ENCODE measurements at regions not wholly inside any gene's neighbourhood (a gene's known extent, or its start where the extent isn't known, plus 50 kb on each side); places are given as distances from the start of the nearest gene placed in this dataset.

GRCh38 chr1:162928141-162928540 is 67.2 kb upstream of the CCDC190 start:
- Histone ChIP-seq H2BK5ac (ENCODE audit: low read depth, low read length) (no peak overlapping the region), H3K4ac (replicated peaks; ENCODE audit: insufficient read length, low read depth, low read length) (no peak overlapping the region), H3K9me3 (ENCODE audit: insufficient read depth in 2 of 2, low read depth in 1 of 2, low read length in 1 of 2) (no peaks in the 10 kb centered on the region), H4K20me1 (replicated peaks in 1 of 2; ENCODE audit: control insufficient read depth in 1 of 2, insufficient read depth in 2 of 2, low read length in 2 of 2) (no peaks in the 10 kb centered on the region), H3K18ac (ENCODE audit: extremely low read depth, low read length) (no peak overlapping the region), H3K27ac (ENCODE audit: low read depth, low read length) (no peak overlapping the region), H3K79me1 (ENCODE audit: low read depth, low read length) (no peaks in the 10 kb centered on the region; the same call in 1 of the 2 replicates), H3K56ac (replicated peaks; ENCODE audit: insufficient read length, low read depth, low read length) (no peak overlapping the region), H2BK12ac (ENCODE audit: low read depth, low read length) (no peak overlapping the region), H2BK120ac (replicated peaks; ENCODE audit: low read depth, low read length) (no peak overlapping the region), H3K14ac (ENCODE audit: insufficient read length) (no peak overlapping the region), H3K4me1 (replicated peaks in 1 of 4; ENCODE audit: control insufficient read depth in 3 of 4, insufficient read depth in 4 of 4, low read length in 3 of 4) (no peaks in the 10 kb centered on the region; a peak in 1 of 7 replicates), H3K4me2 (ENCODE audit: insufficient read depth in 1 of 2, low read depth in 2 of 2, low read length in 2 of 2) (no peak overlapping the region), H3K9ac (replicated peaks in 1 of 4; ENCODE audit: extremely low read depth in 1 of 4, low read depth in 3 of 4, low read length in 3 of 4) (no peak overlapping the region), H3K79me2 (ENCODE audit: control insufficient read depth in 1 of 2, insufficient read depth in 2 of 2, low read length in 2 of 2) (no peaks in the 10 kb centered on the region), H2BK15ac (ENCODE audit: low read length) (no peak overlapping the region), H4K5ac (ENCODE audit: insufficient read length, low read depth, low read length) (no peak overlapping the region), H3K36me3 (ENCODE audit: control insufficient read depth in 2 of 4, insufficient read depth in 4 of 4, low read length in 3 of 4) (no peaks in the 10 kb centered on the region), H2AFZ (ENCODE audit: low read length) (0 out of 2 replicates have a peak overlapping the region, but pooled peaks have one; percentile 0), H3K27me3 (replicated peaks in 1 of 4; ENCODE audit: control insufficient read depth in 3 of 4, extremely low read depth in 1 of 4, insufficient read depth in 3 of 4, low read length in 3 of 4) (no peaks in the 10 kb centered on the region), H3K23me2 (ENCODE audit: low read depth, low read length) (no peaks in the 10 kb centered on the region), H4K91ac (replicated peaks; ENCODE audit: insufficient read length, low read length) (no peak overlapping the region), H3K4me3 (ENCODE audit: extremely low read depth in 1 of 4, insufficient read depth in 2 of 4, low read depth in 3 of 4, low read length in 4 of 4) (no peak overlapping the region), H3K23ac (ENCODE audit: insufficient read length) (no peak overlapping the region), H2BK20ac (ENCODE audit: low read length) (no peak overlapping the region), H2AK5ac (ENCODE audit: low read depth, low read length) (no peak overlapping the region), H4K8ac (ENCODE audit: extremely low read depth, insufficient read depth, low read length) (no peak overlapping the region)
- 88% methylated on average over 1 of the region's 1 CpG; no CpG with 5 or more reads in 1 of the 2 experiments for WGBS, 2 experiments (ENCODE audit: extremely low coverage in 1 of 2, insufficient coverage in 1 of 2, insufficient read length in 1 of 2, insufficient replicate concordance in 2 of 2, low coverage in 1 of 2, low lambda C conversion rate in 2 of 2, missing lambda C conversion rate in 1 of 2)
- ChIA-PET CTCF (ENCODE audit: partially characterized antibody) (no interaction called here), POLR2A (ENCODE audit: partially characterized antibody) (no interaction called here)
- TF ChIP-seq FOSL1 (IDR thresholded peaks at IDR 0.05; ENCODE audit: insufficient read depth, low read depth, low read length) (no peak), SAP30 (IDR thresholded peaks at IDR 0.05; ENCODE audit: insufficient read depth, insufficient replicate concordance, low read length) (no peak), BACH1 (IDR thresholded peaks at IDR 0.05; ENCODE audit: low read length) (no peak)
- no peak for FAIRE-seq
- no peak for DNase-seq (ENCODE audit: low read depth in 1 of 2, low spot score in 2 of 2)
